C4-2B (cell line): ENCODE measurements at regions not wholly inside any gene's neighbourhood (a gene's known extent, or its start where the extent isn't known, plus 50 kb on each side); places are given as distances from the start of the nearest gene placed in this dataset.

Experiments used
- CTCF ChIP-seq: fragments of 450-650 bp; conservative IDR thresholded peaks from 2 replicates; pipeline ENCODE4 v1.5.1; 2017; ENCODE audit warnings: mild to moderate bottlenecking
- ZFX ChIP-seq: fragments of 450-650 bp; IDR thresholded peaks from 2 replicates; pipeline ENCODE4 v1.6.1; 2017

- TF ChIP-seq CTCF (peak; percentile 15), ZFX (no peak)
These were observed 96.0 kb downstream of the MAB21L3 start for GRCh38 chr1:116207126-116207735.
